IMR-90 (cell line): ENCODE measurements at regions not wholly inside any gene's neighbourhood (a gene's known extent, or its start where the extent isn't known, plus 50 kb on each side); places are given as distances from the start of the nearest gene placed in this dataset.

Experiments used
- ATAC-seq: fragments of 200-7000 bp; cut with Tn5 transposase; 2 replicates; pipeline ENCODE4 v1.9.1; 2020; ENCODE audit warnings: low read depth, mild to moderate bottlenecking, moderate library complexity
- BruUV-seq: library from RNA; stranded (reverse); fragments of 400-500 nt; replicated peaks from 2 replicates; lab custom pipeline; 2021; lab: Mats Ljungman, UMichigan
- CTCF ChIA-PET: fragments of 300-600 bp; formaldehyde crosslinking; extraction: SDS; loops from one replicate; lab custom pipeline; 2021; ENCODE audit warnings: antibody characterized with exemption; lab: Yijun Ruan, JAX
- POLR2A ChIA-PET: fragments of 300-600 bp; sonication (Branson Sonifier 250); formaldehyde crosslinking; loops from one replicate; lab custom pipeline; 2022; ENCODE audit warnings: antibody characterized with exemption; ENCODE audit not compliant: unreplicated experiment; lab: Charles Lee
- DNase-seq: peaks from one replicate; pipeline ENCODE4 v3.0.0; 2013
- H2AFZ ChIP-seq: replicated peaks from 2 replicates; pipeline ENCODE3; 2013; ENCODE audit warnings: low read length, mild to moderate bottlenecking; ENCODE audit not compliant: poor library complexity
- H2AK5ac ChIP-seq: 2 replicates; pipeline ENCODE4 v1.6.1; 2013; ENCODE audit warnings: low read depth, low read length, inconsistent platforms
- H2AK9ac ChIP-seq: replicated peaks from 2 replicates; pipeline ENCODE3; 2013; ENCODE audit warnings: mild to moderate bottlenecking, low read depth, low read length, moderate library complexity; ENCODE audit not compliant: poor library complexity
- H2BK120ac ChIP-seq: 2 replicates; pipeline ENCODE4 v1.6.1; 2013; ENCODE audit warnings: low read depth, low read length, inconsistent platforms
- H2BK15ac ChIP-seq: 3 replicates; pipeline ENCODE4 v1.6.1; 2013; ENCODE audit warnings: low read depth, low read length, inconsistent platforms
- H2BK20ac ChIP-seq: 2 replicates; pipeline ENCODE4 v1.6.1; 2013; ENCODE audit warnings: low read depth, mild to moderate bottlenecking, inconsistent platforms, low read length, moderate library complexity
- H2BK5ac ChIP-seq: 2 replicates; pipeline ENCODE4 v1.6.1; 2013; ENCODE audit warnings: mild to moderate bottlenecking, low read depth, low read length, inconsistent platforms; ENCODE audit not compliant: poor library complexity, severe bottlenecking
- H3K14ac ChIP-seq: replicated peaks from 2 replicates; pipeline ENCODE4 v1.6.1; 2013; ENCODE audit warnings: low read depth, low read length, inconsistent platforms
- H3K18ac ChIP-seq: 2 replicates; pipeline ENCODE4 v1.6.1; 2013; ENCODE audit warnings: low read depth, low read length, control low read depth
- H3K23ac ChIP-seq: 2 replicates; pipeline ENCODE4 v1.6.1; 2013; ENCODE audit warnings: low read depth, low read length, inconsistent platforms
- H3K27ac ChIP-seq: 2 replicates; pipeline ENCODE4 v1.5.1; 2013; ENCODE audit warnings: mild to moderate bottlenecking, control low read depth, low read length; ENCODE audit not compliant: insufficient read depth
- H3K27me3 ChIP-seq: 2 replicates; pipeline ENCODE4 v1.6.1; 2013; ENCODE audit warnings: low read length; ENCODE audit not compliant: control insufficient read depth, insufficient read depth
- H3K36me3 ChIP-seq: 2 replicates; pipeline ENCODE4 v1.6.1; 2013; ENCODE audit warnings: low read length, mixed read lengths; ENCODE audit not compliant: control insufficient read depth, insufficient read depth
- H3K4ac ChIP-seq: 2 replicates; pipeline ENCODE4 v1.6.1; 2013; ENCODE audit warnings: low read depth, low read length, inconsistent platforms
- H3K4me1 ChIP-seq: 2 replicates; pipeline ENCODE4 v1.6.1; 2013; ENCODE audit warnings: low read length, mixed read lengths; ENCODE audit not compliant: control insufficient read depth, insufficient read depth
- H3K4me2 ChIP-seq: 2 replicates; pipeline ENCODE4 v1.6.1; 2013; ENCODE audit warnings: low read depth, mild to moderate bottlenecking, control low read depth, low read length, moderate library complexity
- H3K4me3 ChIP-seq: 2 replicates; pipeline ENCODE4 v1.5.1; 2013; ENCODE audit warnings: low read depth, mild to moderate bottlenecking, control low read depth, low read length, moderate library complexity; ENCODE audit not compliant: insufficient read depth
- H3K56ac ChIP-seq: 2 replicates; pipeline ENCODE4 v1.6.1; 2013; ENCODE audit warnings: low read length, inconsistent platforms; ENCODE audit not compliant: insufficient read depth; ENCODE audit errors: extremely low read depth
- H3K79me1 ChIP-seq, 2 experiments: 2 replicates each; pipeline ENCODE4 v1.6.1; 2013; ENCODE audit warnings: low read length in 2 of 2, inconsistent platforms in 1 of 2, low read depth in 1 of 2
- H3K9ac ChIP-seq: 2 replicates; pipeline ENCODE4 v1.6.1; 2013; ENCODE audit warnings: low read depth, low read length, control low read depth
- H3K9me1 ChIP-seq: 2 replicates; pipeline ENCODE4 v1.6.1; 2013; ENCODE audit warnings: low read length, inconsistent platforms; ENCODE audit not compliant: insufficient read depth
- H3K9me3 ChIP-seq: 2 replicates; pipeline ENCODE4 v1.6.1; 2013; ENCODE audit warnings: low read length; ENCODE audit not compliant: control insufficient read depth, insufficient read depth
- H4K20me1 ChIP-seq: 2 replicates; pipeline ENCODE4 v1.6.1; 2013; ENCODE audit warnings: low read length, inconsistent platforms; ENCODE audit not compliant: insufficient read depth
- H4K5ac ChIP-seq: 2 replicates; pipeline ENCODE4 v1.6.1; 2013; ENCODE audit warnings: mild to moderate bottlenecking, low read depth, low read length, control low read depth
- H4K8ac ChIP-seq, 2 experiments: 2 replicates each; pipeline ENCODE4 v1.6.1; 2013; ENCODE audit warnings: low read depth in 2 of 2, low read length in 2 of 2, control low read depth in 1 of 2, inconsistent platforms in 1 of 2
- H4K91ac ChIP-seq: 2 replicates; pipeline ENCODE4 v1.6.1; 2013; ENCODE audit warnings: low read depth, low read length, inconsistent platforms; ENCODE audit not compliant: insufficient read depth
- BHLHE40 ChIP-seq: fragments of 150-350 bp; IDR thresholded peaks from 2 replicates; pipeline ENCODE4 v1.6.1; 2016; ENCODE audit warnings: mild to moderate bottlenecking, low read depth, low read length
- CEBPB ChIP-seq: IDR thresholded peaks from 2 replicates; pipeline ENCODE4 v1.6.1; 2012; ENCODE audit warnings: low read depth, low read length, improper control_type of control experiment
- CHD1 ChIP-seq: IDR thresholded peaks from 2 replicates; pipeline ENCODE4 v1.6.1; 2012; ENCODE audit warnings: low read depth, low read length, improper control_type of control experiment
- ELK1 ChIP-seq: fragments of 150-350 bp; IDR thresholded peaks from 2 replicates; pipeline ENCODE4 v1.6.1; 2016; ENCODE audit warnings: low read depth, mild to moderate bottlenecking, low read length, moderate library complexity, borderline replicate concordance
- FOS ChIP-seq: fragments of 150-350 bp; IDR thresholded peaks from 2 replicates; pipeline ENCODE4 v1.6.1; 2016; ENCODE audit warnings: low read depth, low read length
- MAFK ChIP-seq: IDR thresholded peaks from 2 replicates; pipeline ENCODE4 v1.6.1; 2012; ENCODE audit warnings: low read depth, low read length, improper control_type of control experiment
- MAZ ChIP-seq: IDR thresholded peaks from 2 replicates; pipeline ENCODE4 v1.6.1; 2012; ENCODE audit warnings: low read depth, mild to moderate bottlenecking, low read length, improper control_type of control experiment, moderate library complexity, borderline replicate concordance
- MXI1 ChIP-seq: IDR thresholded peaks from 2 replicates; pipeline ENCODE4 v1.6.1; 2012; ENCODE audit warnings: low read depth, mild to moderate bottlenecking, low read length, moderate library complexity, borderline replicate concordance
- NFE2L2 ChIP-seq: fragments of 150-350 bp; IDR thresholded peaks from 2 replicates; pipeline ENCODE4 v1.6.1; 2016; ENCODE audit warnings: low read depth, mild to moderate bottlenecking, low read length
- POLR2A ChIP-seq: IDR thresholded peaks from 2 replicates; pipeline ENCODE4 v1.6.1; 2012; ENCODE audit warnings: mild to moderate bottlenecking, low read depth, low read length
- RAD21 ChIP-seq: IDR thresholded peaks from 2 replicates; pipeline ENCODE4 v1.6.1; 2012; ENCODE audit warnings: low read length, improper control_type of control experiment
- RCOR1 ChIP-seq: IDR thresholded peaks from 2 replicates; pipeline ENCODE4 v1.6.1; 2012; ENCODE audit warnings: mild to moderate bottlenecking, low read length, improper control_type of control experiment; ENCODE audit not compliant: insufficient replicate concordance
- RFX5 ChIP-seq: IDR thresholded peaks from 2 replicates; pipeline ENCODE4 v1.8.0; 2012; ENCODE audit warnings: low read depth, mild to moderate bottlenecking, low read length, moderate library complexity
- SMC3 ChIP-seq: fragments of 150-350 bp; IDR thresholded peaks from 2 replicates; pipeline ENCODE4 v1.6.1; 2016; ENCODE audit warnings: low read depth, mild to moderate bottlenecking, antibody characterized with exemption, low read length, moderate library complexity
- USF2 ChIP-seq: fragments of 150-350 bp; IDR thresholded peaks from 2 replicates; pipeline ENCODE4 v1.6.1; 2017; ENCODE audit warnings: mild to moderate bottlenecking, antibody characterized with exemption, low read length, low read depth
- dilution Hi-C: fragments of 300-500 bp; cut with HindIII; formaldehyde crosslinking; loops from one replicate; pipeline ENCODE4 v1.14.3; 2018; ENCODE audit warnings: low sequenced_read_pairs; ENCODE audit not compliant: unreplicated experiment
- in situ Hi-C: fragments of 300-500 bp; cut with MboI; formaldehyde crosslinking; loops from 3 replicates; pipeline ENCODE4 v1.14.3; 2019; ENCODE audit warnings: low sequenced_read_pairs, inconsistent platforms, mixed read lengths
- intact Hi-C: fragments of 100-400 bp; cut with micrococcal nuclease; formaldehyde crosslinking; loops from 2 replicates; pipeline ENCODE4 v1.10.0; 2022
- TF ChIP-seq, protein P1 (sequence below): conservative IDR thresholded peaks from 2 replicates; pipeline ENCODE4 v1.5.1; 2012; ENCODE audit warnings: mild to moderate bottlenecking, low read depth, low read length, improper control_type of control experiment

- no TSS peak for BruUV-seq
- H4K20me1 ChIP-seq: no peaks in the 10 kb centered on the region
- dilution Hi-C loops: no loop called here
- no peak overlapping the region for H3K4me3 ChIP-seq
- no peak overlapping the region for H2BK5ac ChIP-seq
- intact Hi-C loops: no loop called here
- no peak overlapping the region for H2AK9ac ChIP-seq
- ATAC-seq (no peak), DNase-seq (no peak)
- H2AFZ ChIP-seq: no peak overlapping the region
- no peak overlapping the region for H2BK120ac ChIP-seq
- H3K56ac ChIP-seq: no peak overlapping the region
- H2BK15ac ChIP-seq: no peak overlapping the region
- H3K4me1 ChIP-seq: no peaks in the 10 kb centered on the region
- 0 out of 2 replicates have a peak, but pooled peaks cover 2% of the 10 kb centered on the region for H3K36me3 ChIP-seq
- H3K27ac ChIP-seq: no peak overlapping the region
- H3K4me2 ChIP-seq: no peak overlapping the region
- no peak overlapping the region for H3K18ac ChIP-seq
- H3K14ac ChIP-seq: no peak overlapping the region
- ChIA-PET CTCF (no interaction called here), POLR2A (no interaction called here)
- H4K8ac ChIP-seq: no peak overlapping the region
- H3K9ac ChIP-seq: no peak overlapping the region
- no peak overlapping the region for H4K5ac ChIP-seq
- H3K79me1 ChIP-seq: peaks cover 25 to 26% of the 10 kb centered on the region in 2 experiments
- H2AK5ac ChIP-seq: no peak overlapping the region
- H3K27me3 ChIP-seq: no peaks in the 10 kb centered on the region
- TF ChIP-seq, protein P1, sequence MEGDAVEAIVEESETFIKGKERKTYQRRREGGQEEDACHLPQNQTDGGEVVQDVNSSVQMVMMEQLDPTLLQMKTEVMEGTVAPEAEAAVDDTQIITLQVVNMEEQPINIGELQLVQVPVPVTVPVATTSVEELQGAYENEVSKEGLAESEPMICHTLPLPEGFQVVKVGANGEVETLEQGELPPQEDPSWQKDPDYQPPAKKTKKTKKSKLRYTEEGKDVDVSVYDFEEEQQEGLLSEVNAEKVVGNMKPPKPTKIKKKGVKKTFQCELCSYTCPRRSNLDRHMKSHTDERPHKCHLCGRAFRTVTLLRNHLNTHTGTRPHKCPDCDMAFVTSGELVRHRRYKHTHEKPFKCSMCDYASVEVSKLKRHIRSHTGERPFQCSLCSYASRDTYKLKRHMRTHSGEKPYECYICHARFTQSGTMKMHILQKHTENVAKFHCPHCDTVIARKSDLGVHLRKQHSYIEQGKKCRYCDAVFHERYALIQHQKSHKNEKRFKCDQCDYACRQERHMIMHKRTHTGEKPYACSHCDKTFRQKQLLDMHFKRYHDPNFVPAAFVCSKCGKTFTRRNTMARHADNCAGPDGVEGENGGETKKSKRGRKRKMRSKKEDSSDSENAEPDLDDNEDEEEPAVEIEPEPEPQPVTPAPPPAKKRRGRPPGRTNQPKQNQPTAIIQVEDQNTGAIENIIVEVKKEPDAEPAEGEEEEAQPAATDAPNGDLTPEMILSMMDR: no peak
- TF ChIP-seq MAFK: no peak
- TF ChIP-seq CHD1: no peak
- no peak for TF ChIP-seq BHLHE40
- no peak for TF ChIP-seq CEBPB
- TF ChIP-seq POLR2A: no peak
- no peak for TF ChIP-seq MAZ
- no peak for TF ChIP-seq ELK1
- TF ChIP-seq MXI1: no peak
- no peak for TF ChIP-seq FOS
- no peak for TF ChIP-seq RCOR1
- TF ChIP-seq USF2: no peak
- no peak for TF ChIP-seq SMC3
- TF ChIP-seq NFE2L2: no peak
- no peak for TF ChIP-seq RFX5
- TF ChIP-seq RAD21: no peak
- H4K91ac ChIP-seq: no peak overlapping the region
- H3K9me3 ChIP-seq: peaks cover 5% of the 10 kb centered on the region; the same call in 1 of the 2 replicates
- no peaks in the 10 kb centered on the region for H3K9me1 ChIP-seq
- no peak overlapping the region for H3K4ac ChIP-seq
- H3K23ac ChIP-seq: no peak overlapping the region
- in situ Hi-C loops: no loop called here
- H2BK20ac ChIP-seq: no peak overlapping the region
These were observed 175.9 kb upstream of the FOXN3 start for GRCh38 chr14:89592961-89593360.
